Gastrocnemius medialis (tissue), 4 donors: ENCODE measurements at regions not wholly inside any gene's neighbourhood (a gene's known extent, or its start where the extent isn't known, plus 50 kb on each side); places are given as distances from the start of the nearest gene placed in this dataset.

Experiments
- ATAC-seq, 2 donors: fragments of 150-250 bp; one replicate each; pipeline ENCODE4 v1.9.1; 2016
- DNase-seq, 2 donors: peaks; one replicate each; pipeline ENCODE4 v3.0.0-alpha.2; 2019
- H3K27ac ChIP-seq, 4 donors: fragments of 200-600 bp; sonication (generic); 1 replicate in 1 of 4; 2 replicates in 3 of 4; pipeline ENCODE4 v1.5.1; 2016 to 2018; ENCODE audit warnings: mild to moderate bottlenecking in 2 of 4, moderate library complexity in 1 of 4
- H3K27me3 ChIP-seq, 3 donors: fragments of 200-600 bp; sonication (generic) in 2 of 3; 1 replicate in 1 of 3; 2 replicates in 2 of 3; pipeline versions ENCODE4 v1.5.1 to v1.6.0; 2016 to 2019; ENCODE audit warnings: mild to moderate bottlenecking in 1 of 3, moderate library complexity in 1 of 3
- H3K36me3 ChIP-seq, 2 donors: fragments of 200-600 bp; sonication (generic) in 1 of 2; one replicate each; pipeline ENCODE4 v1.5.1; 2017 to 2018
- H3K4me1 ChIP-seq, 2 donors: fragments of 200-600 bp; sonication (generic) in 1 of 2; one replicate each; pipeline ENCODE4 v1.5.1; 2016 to 2017; ENCODE audit warnings: mild to moderate bottlenecking in 2 of 2
- H3K4me3 ChIP-seq, 4 donors: fragments of 200-600 bp; sonication (generic) in 3 of 4; 1 replicate in 1 of 4; 2 replicates in 3 of 4; pipeline ENCODE4 v1.5.1; 2016 to 2019; ENCODE audit warnings: mild to moderate bottlenecking in 2 of 4
- H3K9me3 ChIP-seq, 3 donors: fragments of 200-600 bp; sonication (generic) in 2 of 3; 1 replicate in 1 of 3; 2 replicates in 2 of 3; pipeline ENCODE4 v1.5.1; 2016 to 2019
- CTCF ChIP-seq, 5 experiments: fragments of 450-650 bp in 3 of 5; fragments of 200-600 bp in 2 of 5; sonication (generic) in 2 of 5; IDR thresholded peaks in 4 of 5; conservative IDR thresholded peaks in 1 of 5; 1 replicate in 4 of 5; 2 replicates in 1 of 5; pipeline ENCODE4 v1.5.1; 2016 to 2019; ENCODE audit warnings: antibody characterized with exemption in 5 of 5, mild to moderate bottlenecking in 3 of 5, moderate library complexity in 3 of 5
- POLR2A ChIP-seq, 2 donors: fragments of 450-650 bp; IDR thresholded peaks; one replicate each; pipeline ENCODE4 v1.6.1; 2017; ENCODE audit warnings: antibody characterized with exemption in 2 of 2, mild to moderate bottlenecking in 2 of 2, moderate library complexity in 2 of 2
- in situ Hi-C, 4 donors: fragments of 200-750 bp; cut with MboI; loops; one replicate each; pipeline versions ENCODE4 v1.15.0 to v1.8.0; 2017; ENCODE audit warnings: low sequenced_read_pairs in 4 of 4
- intact Hi-C: fragments of 100-400 bp; cut with DNase I; formaldehyde crosslinking; loops from one replicate; pipeline ENCODE4 v1.15.1; 2023; ENCODE audit warnings: low total_unique reads

GRCh38 chr2:16279641-16280040, 339.3 kb downstream of the MYCN start:
- H3K9me3 ChIP-seq: no peaks in the 10 kb centered on the region
- H3K4me3 ChIP-seq: no peak overlapping the region
- no peaks in the 10 kb centered on the region for H3K4me1 ChIP-seq
- DNase-seq: no peak
- no peaks in the 10 kb centered on the region for H3K36me3 ChIP-seq
- ATAC-seq: no peak
- intact Hi-C loops: loop anchor here (2.0 kb wide), 1 partner anchor 643 kb away; no protein-coding TSS in a partner anchor
- in situ Hi-C loops: loop anchor here (10.0 to 25.0 kb wide), 4 partner anchors 342 to 645 kb away; partner anchors contain the start of gene MYCN (in 1 of the 4)
- no peak overlapping the region for H3K27ac ChIP-seq
- no peak for TF ChIP-seq POLR2A (IDR thresholded peaks at IDR 0.05)
- no peak for TF ChIP-seq CTCF (IDR thresholded peaks at IDR 0.05 in 4 of 5, conservative IDR thresholded peaks at IDR 0.05 in 1 of 5)
- H3K27me3 ChIP-seq: no peaks in the 10 kb centered on the region

GRCh38 chr2:16279201-16279570, 338.8 kb downstream of the MYCN start:
- Histone ChIP-seq H3K36me3 (no peaks in the 10 kb centered on the region), H3K9me3 (no peaks in the 10 kb centered on the region), H3K4me3 (no peak overlapping the region), H3K4me1 (no peaks in the 10 kb centered on the region), H3K27ac (no peak overlapping the region), H3K27me3 (no peaks in the 10 kb centered on the region)
- ATAC-seq: no peak
- no peak for TF ChIP-seq POLR2A (IDR thresholded peaks at IDR 0.05)
- intact Hi-C loops: loop anchor here (2.0 kb wide), 1 partner anchor 642 kb away; no protein-coding TSS in a partner anchor
- no peak for DNase-seq
- in situ Hi-C loops: loop anchor here in 3 of 4 donors (25.0 kb wide), 2 partner anchors 342 to 642 kb away; partner anchors contain the start of gene MYCN (in 1 of the 3)

- Histone ChIP-seq H3K36me3 (no peaks in the 10 kb centered on the region), H3K9me3 (no peaks in the 10 kb centered on the region), H3K27me3 (no peaks in the 10 kb centered on the region), H3K27ac (no peak overlapping the region), H3K4me3 (no peak overlapping the region), H3K4me1 (no peaks in the 10 kb centered on the region)
- intact Hi-C loops: loop anchor here (2.0 kb wide), 1 partner anchor 642 kb away; no protein-coding TSS in a partner anchor
- TF ChIP-seq CTCF (IDR thresholded peaks at IDR 0.05 in 4 of 5, conservative IDR thresholded peaks at IDR 0.05 in 1 of 5) (no peak), POLR2A (IDR thresholded peaks at IDR 0.05) (no peak)
- in situ Hi-C loops: loop anchor here in 3 of 4 donors (25.0 kb wide), 2 partner anchors 341 to 641 kb away; partner anchors contain the start of gene MYCN (in 1 of the 3)
- no peak for DNase-seq
- no peak for ATAC-seq
Observed at GRCh38 chr2:16278421-16279200, 338.3 kb downstream of the MYCN start.

GRCh38 chr2:16277117-16277516, 336.8 kb downstream of the MYCN start:
- H3K9me3 ChIP-seq: no peaks in the 10 kb centered on the region
- TF ChIP-seq CTCF (IDR thresholded peaks at IDR 0.05 in 4 of 5, conservative IDR thresholded peaks at IDR 0.05 in 1 of 5): no peak
- TF ChIP-seq POLR2A (IDR thresholded peaks at IDR 0.05): no peak
- no peak overlapping the region for H3K4me3 ChIP-seq
- H3K27ac ChIP-seq: no peak overlapping the region
- no peaks in the 10 kb centered on the region for H3K36me3 ChIP-seq
- no peaks in the 10 kb centered on the region for H3K4me1 ChIP-seq
- intact Hi-C loops (no loop called here), in situ Hi-C loops (loop anchor here in 3 of 4 donors (25.0 kb wide), 2 partner anchors 340 to 640 kb away; partner anchors contain the start of gene MYCN (in 1 of the 3))
- DNase-seq (no peak), ATAC-seq (no peak)
- no peaks in the 10 kb centered on the region for H3K27me3 ChIP-seq

GRCh38 chr2:16275661-16276060, 335.3 kb downstream of the MYCN start:
- no peak for TF ChIP-seq POLR2A (IDR thresholded peaks at IDR 0.05)
- Histone ChIP-seq H3K27ac (no peak overlapping the region), H3K36me3 (no peaks in the 10 kb centered on the region), H3K27me3 (no peaks in the 10 kb centered on the region), H3K9me3 (no peaks in the 10 kb centered on the region), H3K4me1 (no peaks in the 10 kb centered on the region), H3K4me3 (no peak overlapping the region)
- intact Hi-C loops: no loop called here
- DNase-seq (no peak), ATAC-seq (peak; percentile 30 to 56)
- in situ Hi-C loops: loop anchor here in 3 of 4 donors (25.0 kb wide), 2 partner anchors 338 to 638 kb away; partner anchors contain the start of gene MYCN (in 1 of the 3)
